A549 (cell line): ENCODE measurements at regions not wholly inside any gene's neighbourhood (a gene's known extent, or its start where the extent isn't known, plus 50 kb on each side); places are given as distances from the start of the nearest gene placed in this dataset.

Source experiments
- ATAC-seq, 2 experiments: fragments of 200-7000 bp in 1 of 2; fragments of >200 bp in 1 of 2; cut with Nextera tagmentation in 1 of 2; cut with Tn5 transposase in 1 of 2; 3 replicates each; pipeline versions ENCODE4 v1.8.0 to v1.9.1; 2018 to 2020; ENCODE audit warnings: mild to moderate bottlenecking in 1 of 2, moderate library complexity in 1 of 2
- CTCF ChIA-PET: fragments of 300-600 bp; sonication (Branson Sonifier 250); formaldehyde crosslinking; extraction: SDS; loops from one replicate; lab custom pipeline; 2021; ENCODE audit warnings: antibody characterized with exemption, inconsistent platforms; lab: Yijun Ruan, JAX
- POLR2A ChIA-PET: fragments of 350-600 bp; formaldehyde crosslinking; extraction: SDS; loops from one replicate; lab custom pipeline; 2021; ENCODE audit warnings: antibody characterized with exemption, inconsistent platforms; lab: Yijun Ruan, JAX
- DNase-seq, 2 experiments: peaks; one replicate each; pipeline versions ENCODE4 v3.0.0 to v3.0.0-alpha.2; 2011 to 2016; ENCODE audit warnings: low read depth in 1 of 2, low spot score in 1 of 2
- FAIRE-seq: peaks from 2 replicates; lab custom pipeline; 2011; peaks lifted over from hg19 to GRCh38; lab: Jason Lieb, UNC
- H3K27ac ChIP-seq, 2 experiments: fragments of >200 bp; sonication (Bioruptor Twin); formaldehyde crosslinking; 3 replicates each; pipeline ENCODE4 v1.5.1; 2016 to 2017
- H3K4me1 ChIP-seq: fragments of >200 bp; sonication (Bioruptor Twin); formaldehyde crosslinking; 3 replicates; pipeline ENCODE4 v1.6.1; 2016
- H3K4me2 ChIP-seq: fragments of >200 bp; sonication (Bioruptor Twin); formaldehyde crosslinking; 3 replicates; pipeline ENCODE4 v1.6.1; 2016
- H3K4me3 ChIP-seq: fragments of >200 bp; sonication (Bioruptor Twin); formaldehyde crosslinking; 3 replicates; pipeline ENCODE4 v1.5.1; 2016
- H3K9me3 ChIP-seq: fragments of >200 bp; sonication (Bioruptor Twin); formaldehyde crosslinking; 3 replicates; pipeline ENCODE4 v1.6.1; 2016
- BHLHE40 ChIP-seq: IDR thresholded peaks from 2 replicates; pipeline ENCODE4 v1.6.1; 2012; ENCODE audit warnings: low read depth, low read length, inconsistent platforms
- CBX2 ChIP-seq: fragments of 200-600 bp; sonication (generic); IDR thresholded peaks from 2 replicates; pipeline ENCODE4 v1.6.1; 2016; ENCODE audit warnings: low read depth, mild to moderate bottlenecking, borderline replicate concordance
- CBX8 ChIP-seq: fragments of 200-600 bp; sonication (generic); IDR thresholded peaks from 2 replicates; pipeline ENCODE4 v1.6.1; 2016
- CHD2 ChIP-seq: fragments of 150-350 bp; IDR thresholded peaks from 2 replicates; pipeline ENCODE4 v1.6.1; 2014; ENCODE audit warnings: low read length; ENCODE audit not compliant: partially characterized antibody
- CHD4 ChIP-seq: fragments of 200-600 bp; sonication (generic); IDR thresholded peaks from 2 replicates; pipeline ENCODE4 v1.6.1; 2016; ENCODE audit warnings: antibody characterized with exemption, mild to moderate bottlenecking, borderline replicate concordance
- EHF ChIP-seq: fragments of 250-450 bp; sonication (Bioruptor Pico); IDR thresholded peaks from 2 replicates; pipeline ENCODE4 v1.5.0; 2020; ENCODE audit warnings: mild to moderate bottlenecking
- EHMT2 ChIP-seq: fragments of 200-600 bp; sonication (generic); IDR thresholded peaks from 2 replicates; pipeline ENCODE4 v1.6.1; 2016; ENCODE audit warnings: antibody characterized with exemption, low read depth, mild to moderate bottlenecking, moderate library complexity
- ELK1 ChIP-seq: fragments of 150-350 bp; IDR thresholded peaks from 2 replicates; pipeline ENCODE4 v1.6.1; 2014; ENCODE audit warnings: low read depth, mild to moderate bottlenecking, low read length
- EP300 ChIP-seq, 2 experiments: fragments of >200 bp; sonication (Bioruptor Twin); formaldehyde crosslinking; IDR thresholded peaks; 2 replicates in 1 of 2; 3 replicates in 1 of 2; pipeline ENCODE4 v1.6.1; 2016 to 2017
- ESRRA ChIP-seq: fragments of 150-350 bp; IDR thresholded peaks from 2 replicates; pipeline ENCODE4 v1.6.1; 2014; ENCODE audit warnings: mild to moderate bottlenecking, low read length, borderline replicate concordance
- HDAC2 ChIP-seq: fragments of 200-600 bp; sonication (generic); IDR thresholded peaks from 2 replicates; pipeline ENCODE4 v1.6.1; 2016
- HES2 ChIP-seq: fragments of >200 bp; sonication (Bioruptor Twin); formaldehyde crosslinking; IDR thresholded peaks from 2 replicates; pipeline ENCODE4 v1.6.1; 2016
- HEYL ChIP-seq: fragments of 250-450 bp; sonication (Bioruptor Pico); IDR thresholded peaks from 2 replicates; pipeline ENCODE4 v1.8.0; 2021; ENCODE audit warnings: mild to moderate bottlenecking, moderate library complexity
- HMGXB4 ChIP-seq: fragments of 250-450 bp; sonication (Bioruptor Pico); IDR thresholded peaks from 2 replicates; pipeline ENCODE4 v1.5.0; 2021; ENCODE audit warnings: mild to moderate bottlenecking, moderate library complexity, borderline replicate concordance
- HOXA7 ChIP-seq: fragments of 250-450 bp; sonication (Bioruptor Pico); IDR thresholded peaks from 2 replicates; pipeline ENCODE4 v1.5.0; 2020; ENCODE audit warnings: mild to moderate bottlenecking, moderate library complexity
- KDM5A ChIP-seq: fragments of 200-600 bp; sonication (generic); IDR thresholded peaks from 2 replicates; pipeline ENCODE4 v1.6.1; 2016; ENCODE audit warnings: antibody characterized with exemption, mild to moderate bottlenecking
- MAFK ChIP-seq: fragments of 450-650 bp; IDR thresholded peaks from 2 replicates; pipeline ENCODE4 v1.6.1; 2014; ENCODE audit not compliant: partially characterized antibody
- MAZ ChIP-seq: fragments of 150-350 bp; IDR thresholded peaks from 2 replicates; pipeline ENCODE4 v1.6.1; 2014; ENCODE audit warnings: antibody characterized with exemption, low read depth, low read length, borderline replicate concordance
- NFE2L2 ChIP-seq: fragments of 150-350 bp; conservative IDR thresholded peaks from 2 replicates; pipeline ENCODE4 v1.6.1; 2014; ENCODE audit warnings: low read length
- RAD21 ChIP-seq, 2 experiments: fragments of >200 bp in 1 of 2; sonication (Bioruptor Twin) in 1 of 2; formaldehyde crosslinking in 1 of 2; IDR thresholded peaks in 1 of 2; conservative IDR thresholded peaks in 1 of 2; 2 replicates in 1 of 2; 3 replicates in 1 of 2; pipeline ENCODE4 v1.6.1; 2012 to 2018; ENCODE audit warnings: inconsistent platforms in 1 of 2
- RCOR1 ChIP-seq: fragments of 150-350 bp; IDR thresholded peaks from 2 replicates; pipeline ENCODE4 v1.6.1; 2014; ENCODE audit warnings: antibody characterized with exemption, low read length, low read depth
- REST ChIP-seq: fragments of 200-600 bp; sonication (generic); IDR thresholded peaks from 2 replicates; pipeline ENCODE4 v1.6.1; 2016; ENCODE audit warnings: antibody characterized with exemption, mild to moderate bottlenecking, moderate library complexity
- RNF2 ChIP-seq: fragments of 200-600 bp; sonication (generic); IDR thresholded peaks from 2 replicates; pipeline ENCODE4 v1.6.1; 2016; ENCODE audit warnings: low read depth, mild to moderate bottlenecking, antibody characterized with exemption, moderate library complexity, borderline replicate concordance
- SMC3 ChIP-seq: fragments of >200 bp; sonication (Bioruptor Twin); formaldehyde crosslinking; IDR thresholded peaks from 3 replicates; pipeline ENCODE4 v1.6.1; 2018; ENCODE audit warnings: inconsistent platforms
- TFCP2L1 ChIP-seq: fragments of 250-450 bp; sonication (Bioruptor Pico); IDR thresholded peaks from 2 replicates; pipeline ENCODE4 v1.5.0; 2021; ENCODE audit warnings: mild to moderate bottlenecking
- ZFP36 ChIP-seq: fragments of 450-650 bp; IDR thresholded peaks from 2 replicates; pipeline ENCODE4 v1.6.1; 2014; ENCODE audit warnings: borderline replicate concordance; ENCODE audit not compliant: partially characterized antibody
- ZSCAN20 ChIP-seq: fragments of 250-450 bp; sonication (Bioruptor Pico); IDR thresholded peaks from 2 replicates; pipeline ENCODE4 v1.8.0; 2022; ENCODE audit warnings: mild to moderate bottlenecking, moderate library complexity
- WGBS: methylation state at CpG from one replicate; pipeline ENCODE4 v1.1.6; 2017; ENCODE audit errors: missing lambda C conversion rate; 5-methylcytosine and 5-hydroxymethylcytosine counted together
- TF ChIP-seq, protein P1 (sequence below): IDR thresholded peaks from 2 replicates; pipeline ENCODE4 v1.6.1; 2012

DNA sequence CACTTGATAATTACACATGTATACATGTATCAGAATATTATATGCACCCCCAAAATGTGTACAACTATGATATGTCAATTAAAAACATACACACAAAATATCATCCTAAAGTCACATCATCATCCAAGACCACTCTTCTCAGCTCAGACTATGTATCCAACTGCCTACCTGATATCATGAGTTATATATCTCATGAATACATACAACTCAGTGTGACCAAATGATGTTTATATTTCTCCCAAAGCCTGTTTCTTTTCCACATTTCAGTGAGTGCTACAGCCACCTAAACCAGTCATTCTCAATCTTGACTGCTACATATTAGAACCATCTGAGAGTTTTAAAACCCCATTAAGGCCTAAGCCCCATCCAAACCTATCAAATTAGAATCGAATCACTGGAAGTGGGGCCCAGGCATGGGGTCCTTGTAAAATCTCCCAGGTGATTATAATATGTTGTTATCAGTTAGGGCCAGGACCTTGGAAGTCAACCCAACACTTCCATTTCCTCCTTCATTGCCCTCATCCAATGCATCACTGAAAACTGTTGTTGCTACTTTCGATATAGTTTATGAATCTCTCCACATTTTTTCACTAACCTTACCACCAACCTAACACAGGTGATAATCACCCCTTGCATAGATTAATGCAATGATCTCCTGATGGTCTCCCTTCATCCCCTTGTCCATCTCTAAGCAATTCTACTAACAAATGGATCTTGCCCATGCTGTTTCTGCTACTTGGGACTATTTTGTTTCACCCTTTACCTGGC is 53.8 kb upstream of the ITGB8 start (continued):
- no peak for TF ChIP-seq CBX2

GRCh38 chr7:20279979-20280378 is 50.7 kb upstream of the ITGB8 start:
- DNase-seq (no peak), ATAC-seq (no peak), FAIRE-seq (no peak)
- Histone ChIP-seq H3K4me1 (no peaks in the 10 kb centered on the region), H3K27ac (no peak overlapping the region), H3K9me3 (no peaks in the 10 kb centered on the region), H3K4me3 (no peak overlapping the region), H3K4me2 (no peak overlapping the region)
- 73% methylated on average over 4 of the region's 4 CpGs for WGBS
- CTCF ChIA-PET, result no interaction called here
- POLR2A ChIA-PET, result no interaction called here
- TF ChIP-seq RCOR1 (no peak), ZSCAN20 (CRISPR knock-in tag) (no peak), EHF (CRISPR knock-in tag) (no peak), HOXA7 (no peak), ELK1 (no peak), SMC3 (no peak), HMGXB4 (CRISPR knock-in tag) (no peak), NFE2L2 (no peak), TFCP2L1 (CRISPR knock-in tag) (no peak), HDAC2 (no peak), ESRRA (no peak)
- TF ChIP-seq, protein P1, sequence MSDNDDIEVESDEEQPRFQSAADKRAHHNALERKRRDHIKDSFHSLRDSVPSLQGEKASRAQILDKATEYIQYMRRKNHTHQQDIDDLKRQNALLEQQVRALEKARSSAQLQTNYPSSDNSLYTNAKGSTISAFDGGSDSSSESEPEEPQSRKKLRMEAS, result no peak

- Histone ChIP-seq H3K27ac (no peak overlapping the region), H3K4me3 (no peak overlapping the region), H3K4me1 (no peaks in the 10 kb centered on the region), H3K9me3 (no peaks in the 10 kb centered on the region), H3K4me2 (no peak overlapping the region)
- ChIA-PET CTCF (interaction anchor here (1.0 kb wide), 1 partner anchor 13 kb away, joined by 3 read pairs; no protein-coding TSS in a partner anchor), POLR2A (no interaction called here)
- no peak for FAIRE-seq
- WGBS, result 79% methylated on average over 8 of the region's 8 CpGs
- no peak for DNase-seq
- ATAC-seq, result no peak
- TF ChIP-seq NFE2L2 (no peak), EHMT2 (no peak), EP300 (IDR thresholded peaks at IDR 0.05) (no peak), RAD21 (conservative IDR thresholded peaks at IDR 0.05 in 1 of 2, IDR thresholded peaks at IDR 0.05 in 1 of 2) (no peak), ZFP36 (no peak), RNF2 (no peak), HES2 (no peak), CHD4 (no peak), REST (no peak), BHLHE40 (no peak), CHD2 (no peak), KDM5A (no peak), CBX8 (no peak), HEYL (CRISPR knock-in tag) (no peak), MAZ (no peak), MAFK (no peak)
These were observed 50.0 kb upstream of the ITGB8 start for GRCh38 chr7:20280475-20281351.
